ENCODE measurements at regions not wholly inside any gene's neighbourhood (a gene's known extent, or its start where the extent isn't known, plus 50 kb on each side); places are given as distances from the start of the nearest gene placed in this dataset.

DNA sequence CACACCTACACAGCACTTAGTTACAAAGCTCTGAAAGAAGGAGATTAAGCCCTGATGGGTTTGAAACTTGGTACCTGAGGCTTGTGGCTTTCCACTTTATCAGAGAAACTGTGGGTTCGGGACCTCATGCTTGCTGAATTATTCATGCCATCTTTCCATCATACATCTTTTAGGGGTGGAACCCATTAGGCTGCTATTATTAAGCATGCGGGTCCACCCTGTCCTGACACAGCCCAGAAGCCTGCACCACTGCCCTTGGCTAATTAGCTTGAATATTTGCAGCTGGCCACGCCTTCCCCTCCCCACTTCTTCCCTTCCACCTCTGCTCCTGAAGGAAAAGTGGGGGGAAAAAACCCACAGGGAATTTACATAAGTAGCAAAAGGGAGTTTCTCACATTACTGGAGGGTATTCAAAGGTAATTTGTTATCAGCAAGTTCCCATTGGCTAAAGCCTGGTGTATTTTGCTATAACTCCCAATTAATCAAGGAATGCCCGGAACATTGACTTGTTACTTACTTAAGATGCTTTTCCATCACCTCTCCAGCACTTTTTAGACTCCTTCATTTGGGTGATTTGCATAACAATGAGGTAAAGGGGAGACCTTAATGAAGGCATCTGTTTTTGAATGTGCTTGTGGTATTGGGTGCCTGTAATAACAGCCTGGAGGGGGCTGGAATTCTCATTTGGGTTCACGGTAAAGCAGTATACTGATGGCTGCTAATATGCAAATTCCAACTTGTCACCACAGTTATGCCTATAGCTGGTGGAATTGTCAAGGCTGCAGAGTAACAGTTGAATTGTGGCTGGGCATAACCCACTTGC, 231.7 kb upstream of the GATB start:
- TF ChIP-seq EZH2 (optimal IDR thresholded peaks at IDR 0.05; ENCODE audit: low read depth, low read length) (no peak), EZH2phosphoT487 (IDR thresholded peaks at IDR 0.05; ENCODE audit: low read length) (no peak)
- TF ChIP-seq, protein P1, sequence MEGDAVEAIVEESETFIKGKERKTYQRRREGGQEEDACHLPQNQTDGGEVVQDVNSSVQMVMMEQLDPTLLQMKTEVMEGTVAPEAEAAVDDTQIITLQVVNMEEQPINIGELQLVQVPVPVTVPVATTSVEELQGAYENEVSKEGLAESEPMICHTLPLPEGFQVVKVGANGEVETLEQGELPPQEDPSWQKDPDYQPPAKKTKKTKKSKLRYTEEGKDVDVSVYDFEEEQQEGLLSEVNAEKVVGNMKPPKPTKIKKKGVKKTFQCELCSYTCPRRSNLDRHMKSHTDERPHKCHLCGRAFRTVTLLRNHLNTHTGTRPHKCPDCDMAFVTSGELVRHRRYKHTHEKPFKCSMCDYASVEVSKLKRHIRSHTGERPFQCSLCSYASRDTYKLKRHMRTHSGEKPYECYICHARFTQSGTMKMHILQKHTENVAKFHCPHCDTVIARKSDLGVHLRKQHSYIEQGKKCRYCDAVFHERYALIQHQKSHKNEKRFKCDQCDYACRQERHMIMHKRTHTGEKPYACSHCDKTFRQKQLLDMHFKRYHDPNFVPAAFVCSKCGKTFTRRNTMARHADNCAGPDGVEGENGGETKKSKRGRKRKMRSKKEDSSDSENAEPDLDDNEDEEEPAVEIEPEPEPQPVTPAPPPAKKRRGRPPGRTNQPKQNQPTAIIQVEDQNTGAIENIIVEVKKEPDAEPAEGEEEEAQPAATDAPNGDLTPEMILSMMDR (IDR thresholded peaks at IDR 0.05; ENCODE audit: low read length) = no peak
